ENCODE measurements at regions not wholly inside any gene's neighbourhood (a gene's known extent, or its start where the extent isn't known, plus 50 kb on each side); places are given as distances from the start of the nearest gene placed in this dataset.
"Not testable (repeated sequence)": the region's sequence is repeated elsewhere in the genome, so short reads cannot be mapped to it uniquely, and the experiment has no call there.

- no peak for DNase-seq
Measured at GRCh38 chr6:68007717-68008116, 627.4 kb upstream of the ADGRB3 start.

DNA sequence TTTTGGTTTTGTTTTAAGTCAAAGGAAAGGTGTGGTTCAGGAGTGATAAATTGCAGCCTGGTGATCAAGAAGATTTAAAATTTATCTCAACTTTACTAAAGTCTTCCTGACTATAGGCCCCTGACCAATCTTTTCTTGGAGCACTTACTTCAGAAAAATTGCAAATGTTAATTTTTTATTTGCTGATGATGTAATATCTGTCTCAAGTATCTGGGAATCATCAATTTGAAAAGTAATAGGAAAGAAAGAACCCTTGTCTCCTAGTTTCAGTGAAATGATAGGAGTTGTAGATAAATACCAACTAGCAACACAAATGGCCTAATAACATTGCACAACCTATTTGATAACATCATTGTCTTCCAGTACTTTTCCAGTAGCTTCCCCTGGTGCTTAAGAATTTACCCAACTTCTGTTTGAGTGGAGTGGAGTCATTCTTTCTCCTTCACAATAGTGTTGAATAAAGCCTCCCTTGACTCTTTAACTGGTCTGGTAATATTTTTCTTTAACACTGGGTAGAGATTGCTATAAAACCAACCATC is 648.3 kb upstream of the ADGRB3 start:
- no peak for DNase-seq

- no peak for DNase-seq
Measured at GRCh38 chr6:67976486-67976885, 658.6 kb upstream of the ADGRB3 start.

- no peak for DNase-seq
Measured at GRCh38 chr6:67974931-67975330, 660.2 kb upstream of the ADGRB3 start.

DNA sequence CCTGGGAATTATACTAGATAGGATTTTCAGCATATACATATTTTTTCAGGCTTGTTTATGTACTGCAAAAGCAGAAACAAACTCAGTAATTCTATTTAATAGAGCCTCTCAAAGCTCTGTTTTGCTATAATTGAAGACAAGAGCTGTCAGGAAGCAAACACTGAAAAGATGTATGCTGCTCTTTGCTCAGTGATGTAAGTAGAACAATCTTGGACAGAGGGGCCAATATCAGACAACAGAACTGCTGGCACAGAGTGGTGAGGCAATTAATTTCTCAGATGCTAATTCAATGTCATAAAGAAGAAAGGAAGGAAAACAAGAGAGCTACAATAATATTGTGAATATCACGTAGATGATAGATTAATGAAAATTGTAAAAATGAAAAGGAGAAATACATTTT is 663.3 kb upstream of the ADGRB3 start:
- DNase-seq: no peak

DNA sequence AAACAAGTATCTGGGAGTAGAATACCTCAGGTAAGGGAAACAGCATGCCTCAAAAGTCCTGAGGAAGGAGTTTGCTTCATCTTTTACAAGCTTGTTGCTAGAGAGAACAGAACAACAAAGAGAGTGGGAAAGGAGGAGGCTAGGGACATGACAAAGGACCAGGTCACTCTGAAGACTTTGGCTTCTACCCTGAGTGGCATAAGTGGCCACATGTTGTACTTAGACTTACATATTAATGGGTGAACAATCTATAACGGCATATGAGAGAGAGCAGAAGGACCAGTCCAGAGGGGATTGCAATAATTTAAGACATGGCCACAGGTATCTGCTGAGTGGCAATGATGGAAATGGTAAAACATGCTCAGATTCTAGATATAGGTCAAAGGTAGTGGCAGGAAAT is 668.3 kb upstream of the ADGRB3 start:
- DNase-seq: no peak

GRCh38 chr6:67956352-67956751 is 678.7 kb upstream of the ADGRB3 start:
- DNase-seq: no peak

GRCh38 chr6:67952948-67953347 is 682.1 kb upstream of the ADGRB3 start:
- DNase-seq: no peak

- DNase-seq: no peak
Measured at GRCh38 chr6:67952121-67952520, 683.0 kb upstream of the ADGRB3 start.

GRCh38 chr6:67947762-67948161 is 687.3 kb upstream of the ADGRB3 start:
- DNase-seq: not testable (repeated sequence)

GRCh38 chr6:67935976-67936477 is 699.1 kb upstream of the ADGRB3 start:
- no peak for DNase-seq

- DNase-seq: no peak
Measured at GRCh38 chr6:67933278-67933677, 701.8 kb upstream of the ADGRB3 start.

DNA sequence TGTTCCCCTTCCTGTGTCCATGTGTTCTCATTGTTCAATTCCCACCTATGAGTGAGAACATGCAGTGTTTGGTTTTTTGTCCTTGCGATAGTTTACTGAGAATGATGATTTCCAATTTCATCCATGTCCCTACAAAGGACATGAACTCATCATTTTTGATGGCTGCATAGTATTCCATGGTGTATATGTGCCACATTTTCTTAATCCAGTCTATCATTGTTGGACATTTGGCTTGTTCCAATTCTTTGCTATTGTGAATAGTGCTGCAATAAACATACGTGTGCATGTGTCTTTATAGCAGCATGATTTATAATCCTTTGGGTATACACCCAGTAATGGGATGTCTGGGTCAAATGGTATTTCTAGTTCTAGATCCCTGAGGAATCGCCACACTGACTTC is 712.5 kb upstream of the ADGRB3 start:
- not testable (repeated sequence) for DNase-seq

GRCh38 chr6:67920040-67920439 is 715.0 kb upstream of the ADGRB3 start:
- not testable (repeated sequence) for DNase-seq

DNA sequence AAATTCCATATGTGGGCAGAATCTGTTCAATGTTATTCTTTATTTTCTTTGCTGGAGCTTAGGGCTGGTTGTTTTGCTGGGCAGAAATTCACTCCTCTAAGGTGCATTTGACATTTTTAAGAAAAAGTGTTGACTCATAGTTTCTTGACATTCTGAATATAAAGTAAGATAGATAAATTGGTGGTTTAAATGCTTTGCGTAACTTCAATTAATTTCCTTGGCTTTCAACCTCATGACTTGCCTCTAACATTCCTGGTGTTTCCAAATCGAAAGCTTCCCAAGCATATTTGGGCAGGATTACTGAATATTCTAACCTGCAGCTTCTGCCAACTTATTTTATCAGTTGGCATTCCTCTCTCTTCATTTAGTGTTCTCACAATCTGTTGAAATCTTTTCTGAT is 718.7 kb upstream of the ADGRB3 start:
- no peak for DNase-seq

DNA sequence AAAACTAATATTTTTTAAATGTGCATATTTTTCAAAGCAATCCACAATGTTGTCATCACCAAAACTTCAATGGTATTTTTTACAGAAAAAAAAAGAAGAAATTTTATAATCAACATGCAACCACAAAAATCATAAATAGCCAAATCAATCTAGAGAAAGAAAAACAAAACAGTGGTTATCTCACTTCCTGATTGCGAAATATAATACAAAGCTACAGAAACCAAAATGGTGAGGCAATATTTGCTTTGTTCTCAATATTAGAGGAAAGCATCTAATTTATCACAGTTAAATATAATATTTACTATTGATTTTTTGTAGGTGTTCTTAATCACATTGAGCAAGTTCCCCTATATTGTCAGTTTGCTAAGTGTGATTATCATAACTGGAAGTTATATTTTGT is 720.7 kb upstream of the ADGRB3 start:
- DNase-seq: no peak

DNA sequence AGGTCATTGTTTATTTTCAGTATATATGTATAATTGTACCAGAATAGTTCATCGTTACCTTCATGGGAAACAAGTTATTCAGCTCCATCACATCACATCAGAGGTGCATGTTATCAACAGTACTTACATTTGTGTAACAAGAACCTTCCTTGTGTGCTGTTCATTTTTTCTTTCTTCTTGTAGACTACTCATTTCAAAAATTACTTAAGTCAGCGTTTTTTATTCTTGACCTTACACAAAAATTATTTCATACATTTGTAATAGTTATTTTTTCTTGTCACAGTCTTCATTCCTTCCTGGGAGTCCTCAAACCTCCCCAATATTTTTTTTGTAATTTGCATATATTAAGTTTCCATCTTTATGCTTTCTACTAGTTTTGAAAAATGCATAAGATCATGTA is 725.7 kb upstream of the ADGRB3 start:
- no peak for DNase-seq

- DNase-seq: no peak
Measured at GRCh38 chr6:67908379-67908778, 726.7 kb upstream of the ADGRB3 start.

- DNase-seq: not testable (repeated sequence)
Measured at GRCh38 chr6:67904735-67905134, 730.3 kb upstream of the ADGRB3 start.

- no peak for DNase-seq
Measured at GRCh38 chr6:67898875-67899274, 736.2 kb upstream of the ADGRB3 start.

- no peak for DNase-seq
Measured at GRCh38 chr6:67897998-67898607, 737.0 kb upstream of the ADGRB3 start.

GRCh38 chr6:67896476-67896875 is 738.6 kb upstream of the ADGRB3 start:
- DNase-seq: no peak

DNA sequence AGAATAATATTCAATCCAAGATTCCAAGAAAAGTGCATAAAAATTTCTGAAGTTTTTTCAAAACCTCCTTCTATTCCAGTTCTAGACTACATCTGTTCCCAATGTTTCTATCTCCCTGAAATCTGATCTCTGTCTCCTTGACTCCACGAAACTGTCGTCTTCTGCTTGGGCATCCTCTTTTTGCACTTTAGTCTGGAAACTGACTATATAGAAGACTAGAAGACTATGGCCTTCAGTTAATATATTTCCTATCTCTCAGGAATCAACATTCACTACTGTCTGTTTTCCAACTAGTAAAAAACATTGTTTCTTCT is 745.4 kb upstream of the ADGRB3 start:
- no peak for DNase-seq

- DNase-seq: no peak
Measured at GRCh38 chr6:67888886-67889681, 746.0 kb upstream of the ADGRB3 start.

- DNase-seq: no peak
Measured at GRCh38 chr6:67888546-67888885, 746.6 kb upstream of the ADGRB3 start.
